Medulla oblongata (tissue), 1 donor: ENCODE measurements at regions not wholly inside any gene's neighbourhood (a gene's known extent, or its start where the extent isn't known, plus 50 kb on each side); places are given as distances from the start of the nearest gene placed in this dataset.
A peak's percentile ranks its signal among the peaks of the same experiment; 100 is the strongest.
"Not testable (repeated sequence)": the region's sequence is repeated elsewhere in the genome, so short reads cannot be mapped to it uniquely, and the experiment has no call there.

Source experiments
- DNase-seq: peaks from one replicate; pipeline ENCODE4 v3.0.0-alpha.2; 2015; ENCODE audit errors: extremely low spot score

GRCh38 chr11:3583476-3583875, 58.3 kb downstream of the ART5 start:
- DNase-seq, result not testable (repeated sequence)

- not testable (repeated sequence) for DNase-seq
Measured at GRCh38 chr11:3581389-3581725, 60.4 kb downstream of the ART5 start.

GRCh38 chr11:3580487-3581388, 61.1 kb downstream of the ART5 start:
- DNase-seq, result peak; percentile 14

- DNase-seq, result not testable (repeated sequence)
Measured at GRCh38 chr11:3579600-3580459, 62.0 kb downstream of the ART5 start.

- DNase-seq, result not testable (repeated sequence)
Measured at GRCh38 chr11:3576066-3576604, 65.7 kb downstream of the ART5 start.

- DNase-seq, result not testable (repeated sequence)
Measured at GRCh38 chr11:3572976-3573647, 68.7 kb downstream of the ART5 start.

- not testable (repeated sequence) for DNase-seq
Measured at GRCh38 chr11:3571752-3572151, 70.0 kb downstream of the ART5 start.

- DNase-seq, result not testable (repeated sequence)
Measured at GRCh38 chr11:3565838-3566237, 76.0 kb downstream of the ART5 start.

- not testable (repeated sequence) for DNase-seq
Measured at GRCh38 chr11:3564383-3564782, 77.4 kb downstream of the ART5 start.

- not testable (repeated sequence) for DNase-seq
Measured at GRCh38 chr11:3554621-3555020, 87.2 kb downstream of the ART5 start.

GRCh38 chr11:3544990-3545389, 96.8 kb downstream of the ART5 start:
- DNase-seq, result not testable (repeated sequence)

- not testable (repeated sequence) for DNase-seq
Measured at GRCh38 chr11:3538220-3538619, 103.6 kb downstream of the ART5 start.

- not testable (repeated sequence) for DNase-seq
Measured at GRCh38 chr11:3537254-3537653, 104.5 kb downstream of the ART5 start.

GRCh38 chr11:3532958-3533357, 108.8 kb downstream of the ART5 start:
- DNase-seq, result not testable (repeated sequence)

- not testable (repeated sequence) for DNase-seq
Measured at GRCh38 chr11:3531280-3531679, 110.5 kb downstream of the ART5 start.

- DNase-seq, result not testable (repeated sequence)
Measured at GRCh38 chr11:3523567-3523966, 118.2 kb downstream of the ART5 start.

- not testable (repeated sequence) for DNase-seq
Measured at GRCh38 chr11:3520905-3521304, 120.9 kb downstream of the ART5 start.

- DNase-seq, result not testable (repeated sequence)
Measured at GRCh38 chr11:3519841-3520240, 122.0 kb downstream of the ART5 start.

- DNase-seq, result not testable (repeated sequence)
Measured at GRCh38 chr11:3516934-3517567, 124.7 kb downstream of the ART5 start.

- DNase-seq, result not testable (repeated sequence)
Measured at GRCh38 chr11:3516345-3516933, 125.4 kb downstream of the ART5 start.
